SW480 (cell line): ENCODE measurements at regions not wholly inside any gene's neighbourhood (a gene's known extent, or its start where the extent isn't known, plus 50 kb on each side); places are given as distances from the start of the nearest gene placed in this dataset.
A peak's percentile ranks its signal among the peaks of the same experiment; 100 is the strongest.
"Not testable (repeated sequence)": the region's sequence is repeated elsewhere in the genome, so short reads cannot be mapped to it uniquely, and the experiment has no call there.

Experiments used
- DNase-seq: peaks from one replicate; pipeline ENCODE4 v3.0.0-alpha.2; 2016; ENCODE audit warnings: low spot score

DNA sequence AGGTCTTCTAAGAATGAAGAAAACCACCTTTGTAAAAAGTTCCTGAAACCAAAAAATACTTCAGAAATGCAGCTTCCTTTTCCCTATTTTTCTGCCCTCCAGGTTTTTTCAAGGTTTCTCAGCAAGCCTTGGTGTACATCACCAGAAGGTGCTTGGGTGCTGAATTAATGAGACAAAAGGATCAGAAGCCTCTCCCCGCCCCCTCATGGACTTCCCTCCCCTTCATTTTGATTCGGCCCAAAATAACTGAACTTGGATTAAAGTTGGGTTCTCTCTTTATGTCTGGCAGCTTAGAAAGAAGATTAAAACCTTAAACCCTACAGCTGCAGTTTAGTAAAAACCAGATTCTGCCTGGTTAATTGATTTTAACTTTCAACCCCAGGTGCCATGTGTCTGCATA is 121.7 kb upstream of the ERCC4 start:
- DNase-seq = no peak

DNA sequence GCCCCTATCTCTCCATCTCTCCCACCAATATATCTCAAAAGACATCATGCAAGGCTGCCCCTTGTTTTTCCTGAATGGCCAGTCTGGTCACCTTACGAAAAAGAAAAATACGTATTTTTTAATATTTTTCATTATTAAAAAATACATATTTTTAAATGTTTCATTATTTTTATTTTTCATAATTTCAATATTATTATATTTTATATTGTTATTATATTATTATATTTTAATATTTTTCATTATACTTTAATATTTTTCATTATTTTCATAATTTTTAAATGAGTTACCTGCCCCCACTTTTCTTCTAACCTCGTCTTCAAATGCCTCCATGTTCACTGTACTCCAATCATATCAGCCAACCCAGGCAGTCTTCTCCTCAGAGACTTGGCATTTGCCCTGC is 116.0 kb upstream of the ERCC4 start:
- DNase-seq = no peak

DNA sequence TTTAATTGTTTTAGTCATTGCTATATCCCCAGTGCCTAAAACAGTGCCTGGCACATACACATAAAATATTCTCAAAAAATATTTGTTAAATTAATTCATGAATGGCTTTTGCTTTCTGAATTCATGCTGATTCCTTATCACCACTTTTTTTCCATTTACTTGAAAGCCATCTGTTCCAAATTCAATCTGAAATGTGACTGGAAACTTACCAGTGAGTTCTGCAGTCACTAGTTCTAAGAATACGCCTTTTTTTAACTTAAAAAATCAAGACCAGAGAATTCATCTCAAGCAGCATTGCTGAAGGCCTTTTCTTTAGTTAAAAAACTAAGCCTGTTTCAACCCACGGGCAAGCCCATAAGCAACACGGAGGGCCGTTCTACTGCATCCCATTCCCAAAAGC is 114.0 kb upstream of the ERCC4 start:
- DNase-seq = no peak

DNA sequence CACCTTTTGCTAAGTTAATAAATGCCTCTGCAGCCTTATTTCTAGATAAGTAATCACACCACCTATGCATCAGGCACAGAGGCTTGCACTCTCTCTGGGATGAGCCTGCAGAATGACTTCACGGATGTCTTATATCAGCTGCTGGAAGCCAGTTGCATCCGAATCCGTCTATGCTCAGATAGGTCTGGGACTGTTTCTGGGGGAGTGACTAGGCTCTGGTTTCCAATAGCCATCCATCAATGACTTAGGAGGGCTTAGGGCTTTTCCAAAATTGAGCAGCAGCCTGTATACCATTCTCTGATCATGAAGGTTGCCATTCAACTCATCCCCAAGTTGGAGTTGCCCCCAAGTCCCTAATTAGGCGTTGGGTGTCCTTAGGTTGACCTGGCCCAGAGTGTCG is 113.3 kb upstream of the ERCC4 start:
- no peak for DNase-seq

DNA sequence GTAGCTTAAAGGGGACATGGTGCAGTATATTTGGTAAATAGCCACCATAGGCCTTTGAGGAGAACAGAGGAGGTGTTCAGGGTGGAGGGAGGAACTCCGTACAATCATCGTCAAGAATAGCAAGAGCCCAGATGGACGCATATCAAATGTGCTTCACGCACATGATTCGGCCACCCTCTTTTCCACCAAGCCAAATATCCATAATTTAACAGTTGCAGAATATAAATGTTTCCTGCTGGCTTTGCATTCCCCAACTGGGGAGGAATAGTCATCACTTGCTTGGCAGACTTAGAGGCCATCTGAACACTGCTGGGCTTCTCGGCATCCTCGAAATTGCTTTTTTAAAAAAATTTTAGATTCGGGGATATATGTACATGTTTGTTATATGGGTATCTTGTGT is 111.9 kb upstream of the ERCC4 start:
- no peak for DNase-seq

DNA sequence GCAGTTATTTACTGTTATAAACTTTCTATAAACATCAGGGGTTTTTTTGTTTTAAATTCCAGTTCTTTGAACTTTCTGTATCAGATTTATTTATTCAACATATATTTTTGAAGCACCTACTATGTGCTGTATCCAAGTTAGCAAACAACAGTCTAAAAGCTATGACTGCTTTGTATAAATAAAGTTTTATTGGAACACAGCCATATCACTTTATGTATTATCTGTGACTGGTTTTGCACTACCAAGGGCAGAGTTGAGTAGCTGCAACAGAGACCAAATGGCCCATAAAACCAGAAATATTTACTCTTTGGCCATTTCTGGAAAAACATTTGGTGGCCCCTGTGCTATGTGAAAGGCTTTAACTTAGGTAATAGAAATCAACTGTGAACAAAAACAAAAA is 110.2 kb upstream of the ERCC4 start:
- DNase-seq = no peak

DNA sequence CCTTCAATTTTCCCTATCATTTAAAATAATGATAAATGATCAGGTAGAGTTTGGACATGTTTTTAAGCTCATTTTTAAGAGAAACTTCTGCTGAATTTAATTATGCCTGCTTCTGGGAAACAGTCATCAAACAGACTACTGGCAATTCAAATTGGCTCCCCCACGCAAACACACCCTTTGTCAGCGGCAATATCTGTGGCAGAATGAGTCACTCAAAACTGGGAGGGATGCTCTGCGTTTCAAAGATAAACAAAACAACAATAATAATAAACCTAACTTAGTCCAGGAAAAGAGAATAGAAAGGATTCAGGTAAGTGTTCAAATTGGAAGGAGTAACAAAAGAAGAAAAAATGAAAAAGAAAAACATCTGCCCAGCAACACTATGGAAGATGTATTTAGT is 108.1 kb upstream of the ERCC4 start:
- DNase-seq = peak; percentile 46

DNA sequence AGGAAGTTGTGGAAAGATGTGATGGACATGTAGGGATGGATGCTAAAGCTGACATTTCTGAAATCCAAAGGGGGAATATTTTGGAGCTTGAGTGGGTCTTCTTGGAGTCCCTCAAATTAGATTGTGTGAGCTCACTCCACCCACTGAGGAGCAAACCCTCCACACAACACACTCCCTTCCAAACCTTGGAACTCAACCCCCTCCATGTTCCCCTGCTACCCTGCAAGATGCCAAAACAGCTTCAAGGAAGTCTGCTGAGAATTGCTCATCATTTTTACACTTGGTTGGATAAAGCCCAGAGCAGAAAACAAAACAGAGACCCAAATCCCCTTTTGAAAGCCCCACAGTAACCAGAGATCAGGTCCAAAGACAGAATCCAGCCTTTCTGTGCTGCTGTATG is 103.3 kb upstream of the ERCC4 start:
- DNase-seq = no peak

DNA sequence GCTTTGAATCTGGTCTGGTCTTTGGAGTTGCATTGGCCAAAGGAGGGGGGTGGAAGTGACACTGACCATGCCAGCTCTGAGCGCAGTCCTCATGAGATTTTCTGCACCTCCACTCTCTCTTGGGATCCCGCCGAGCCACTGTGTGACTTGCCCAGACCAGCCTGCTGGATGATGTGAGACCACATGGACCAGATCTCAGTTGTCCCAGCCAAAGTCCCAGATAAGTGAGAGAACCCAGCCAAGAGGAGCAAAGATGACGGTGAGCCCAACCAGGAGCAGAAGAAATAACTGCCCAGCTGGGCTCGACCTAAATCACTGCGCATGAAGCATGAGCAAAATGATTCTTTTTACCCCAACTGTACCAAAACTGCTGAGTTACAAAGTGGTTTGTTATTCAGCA is 96.5 kb upstream of the ERCC4 start:
- DNase-seq = no peak

DNA sequence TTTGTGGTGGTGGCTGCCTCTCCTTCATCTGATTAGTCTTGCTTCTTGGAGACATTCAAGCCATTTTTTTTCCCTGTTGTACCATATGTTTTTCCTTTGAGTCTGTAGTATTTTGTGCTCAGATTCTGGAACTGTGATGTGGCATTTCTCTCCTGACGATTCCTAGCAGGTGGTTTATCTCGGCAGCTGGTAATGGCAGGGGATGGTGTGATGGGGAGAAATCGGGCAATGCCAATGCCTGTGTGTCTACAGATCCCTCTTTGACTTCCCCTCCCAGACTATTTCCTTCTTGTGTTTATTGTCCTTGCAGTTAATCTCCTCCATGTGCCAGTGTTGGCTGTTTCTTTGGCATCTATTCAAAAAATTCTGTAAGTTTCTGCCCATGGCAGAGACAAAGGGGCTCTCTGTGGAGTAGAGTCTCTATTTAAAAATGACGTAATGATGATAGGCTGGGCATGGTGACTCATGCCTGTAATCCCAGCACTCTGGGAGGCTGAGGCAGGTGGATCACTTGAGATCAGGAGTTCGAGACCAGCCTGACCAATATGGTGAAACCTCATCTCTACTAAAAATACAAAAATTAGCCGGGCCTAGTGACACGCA is 90.2 kb upstream of the ERCC4 start:
- no peak for DNase-seq

DNA sequence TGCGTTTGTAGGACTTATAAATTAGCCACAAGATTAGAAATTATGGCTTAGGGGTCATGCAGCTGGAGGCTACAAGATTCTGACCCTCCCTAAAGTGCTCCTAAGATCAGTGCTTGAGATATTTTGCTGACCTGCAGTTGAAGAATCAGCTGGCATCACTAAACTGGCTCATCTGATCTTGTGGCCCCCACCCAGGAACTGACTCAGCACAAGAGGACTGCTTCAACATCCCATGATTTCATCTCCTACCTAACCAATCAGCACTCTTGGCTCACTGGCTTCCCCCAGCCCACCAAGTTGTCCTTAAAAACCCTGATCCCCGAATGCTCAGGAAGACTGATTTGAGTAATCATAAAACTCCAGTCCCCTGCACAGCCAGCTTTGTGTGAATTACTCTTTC is 86.4 kb upstream of the ERCC4 start:
- no peak for DNase-seq

DNA sequence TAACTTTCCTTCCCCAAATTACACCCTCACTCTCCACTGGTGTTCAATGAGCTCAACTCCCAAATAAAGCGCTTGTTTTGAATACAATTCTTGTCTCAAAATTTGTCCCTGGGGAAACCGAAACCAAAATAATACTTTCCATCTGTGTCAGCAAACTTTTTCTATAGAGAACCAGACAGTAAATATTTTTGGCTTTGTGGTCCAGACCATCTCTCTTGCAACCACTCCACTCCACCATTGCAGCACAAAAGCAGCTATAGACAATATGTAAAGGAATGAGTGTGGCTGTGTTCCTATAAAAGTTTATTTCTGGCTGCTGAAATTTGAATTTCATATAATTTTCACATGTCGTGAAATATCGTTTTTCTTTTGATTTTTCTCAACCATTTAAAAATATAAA is 84.6 kb upstream of the ERCC4 start:
- DNase-seq = no peak

DNA sequence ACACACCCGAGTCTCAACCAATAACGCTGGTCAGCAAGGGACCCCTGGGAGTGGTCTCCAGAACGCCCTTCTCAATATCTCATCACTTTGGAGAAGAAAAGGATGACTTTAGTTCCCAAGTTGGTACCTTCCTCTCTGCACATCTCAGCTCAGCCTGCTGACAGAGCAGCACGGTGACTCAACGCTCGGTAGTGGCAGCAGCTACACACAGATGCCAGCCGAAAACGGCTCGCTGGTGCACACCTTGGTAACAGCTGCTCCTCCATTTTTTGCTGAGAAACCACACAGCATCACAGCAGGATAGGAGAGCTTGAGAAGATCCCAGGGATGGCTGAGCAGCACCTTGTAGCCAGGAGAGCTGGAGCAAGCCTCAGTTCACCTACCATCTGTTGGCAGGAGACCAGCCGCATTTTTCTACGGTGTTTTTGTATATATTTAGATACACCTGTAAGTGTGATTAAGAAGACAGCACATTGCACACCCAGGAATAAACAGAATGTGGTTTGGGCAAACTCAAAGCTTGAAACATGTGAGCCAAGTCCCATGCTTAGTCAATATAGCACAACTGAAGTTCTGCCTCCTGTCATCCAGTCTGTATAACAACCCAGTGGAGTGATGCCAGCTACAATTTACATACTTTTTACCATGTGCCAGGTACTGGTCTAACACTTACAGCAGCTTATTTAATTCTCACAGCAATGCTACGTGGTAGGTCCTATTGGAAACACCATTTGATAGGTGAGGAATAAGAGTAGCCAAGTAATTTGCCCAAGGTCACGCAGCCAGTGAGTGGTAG is 83.8 kb upstream of the ERCC4 start:
- DNase-seq = no peak

DNA sequence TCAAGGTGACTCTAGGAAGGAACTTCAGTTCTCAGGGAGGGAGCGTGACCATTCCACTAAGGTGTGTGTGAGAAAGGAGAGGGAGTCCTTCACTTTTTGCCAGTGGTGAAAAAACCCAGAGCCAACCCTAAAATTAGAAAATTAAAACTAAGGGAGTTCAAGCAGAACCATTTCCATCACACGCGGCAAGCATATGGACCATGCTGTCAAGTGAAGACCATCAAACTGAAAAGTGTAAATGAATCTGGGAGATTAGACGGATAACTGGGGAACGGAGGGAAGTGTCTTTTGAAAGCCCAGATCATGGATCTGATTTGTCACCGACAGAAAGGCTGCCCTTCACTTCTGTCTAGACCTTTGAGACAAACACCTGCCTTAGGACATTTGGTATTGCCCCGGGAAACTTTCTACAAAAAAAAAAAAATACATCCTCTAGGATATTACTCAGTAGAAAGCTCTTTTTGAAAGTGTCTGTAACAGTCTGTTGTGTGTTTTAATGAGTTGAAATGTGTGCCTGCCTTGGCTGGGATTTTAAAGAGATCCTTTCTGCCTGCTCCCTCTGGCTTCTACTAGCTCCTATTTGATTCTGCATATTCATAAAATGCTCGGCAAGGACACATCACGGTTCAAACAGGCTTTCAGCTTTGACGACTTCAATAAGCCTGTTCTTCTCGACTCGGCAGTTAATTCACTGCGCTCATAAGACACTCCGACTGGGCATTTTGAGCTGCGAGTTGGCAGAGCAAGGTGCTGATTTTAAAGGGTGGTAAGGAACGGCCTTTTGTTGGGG is 81.4 kb upstream of the ERCC4 start:
- no peak for DNase-seq

DNA sequence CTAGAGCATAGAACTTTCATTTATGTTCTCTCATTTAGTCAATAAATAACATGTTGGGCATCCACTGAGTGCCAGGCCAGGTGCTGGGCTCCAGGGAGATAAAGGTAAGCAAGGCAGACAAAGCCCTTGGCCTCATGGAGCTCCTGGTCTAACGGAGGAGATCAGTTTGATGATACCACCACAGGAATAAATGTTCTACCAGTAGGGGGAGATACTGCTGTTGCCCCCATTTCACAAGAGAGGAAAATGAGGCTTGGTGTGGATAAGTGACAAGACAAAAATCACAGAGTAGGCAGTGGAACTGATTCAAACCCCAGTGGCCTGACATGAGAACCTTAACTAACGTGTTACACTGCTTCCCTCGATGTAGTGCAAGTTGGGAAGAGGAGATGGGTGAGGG is 80.4 kb upstream of the ERCC4 start:
- no peak for DNase-seq

DNA sequence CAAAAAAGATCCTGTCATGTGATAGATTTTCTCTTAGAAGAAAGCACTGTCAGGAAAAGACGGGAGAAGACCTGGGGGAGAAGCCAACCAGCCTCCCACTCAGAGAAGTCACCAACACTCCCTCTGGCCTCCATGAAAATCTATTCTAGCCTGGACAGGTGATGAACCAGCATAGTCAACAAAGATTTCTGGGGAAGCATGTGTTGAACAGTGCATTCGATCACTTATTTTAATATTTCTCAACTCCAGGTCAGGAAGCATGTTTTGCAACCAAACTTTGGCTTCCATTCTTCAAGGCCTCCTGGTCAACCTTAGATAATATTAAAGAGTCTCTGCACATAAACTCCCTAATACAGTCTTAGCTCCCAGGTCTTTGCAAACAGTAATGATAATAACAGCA is 74.7 kb upstream of the ERCC4 start:
- no peak for DNase-seq

DNA sequence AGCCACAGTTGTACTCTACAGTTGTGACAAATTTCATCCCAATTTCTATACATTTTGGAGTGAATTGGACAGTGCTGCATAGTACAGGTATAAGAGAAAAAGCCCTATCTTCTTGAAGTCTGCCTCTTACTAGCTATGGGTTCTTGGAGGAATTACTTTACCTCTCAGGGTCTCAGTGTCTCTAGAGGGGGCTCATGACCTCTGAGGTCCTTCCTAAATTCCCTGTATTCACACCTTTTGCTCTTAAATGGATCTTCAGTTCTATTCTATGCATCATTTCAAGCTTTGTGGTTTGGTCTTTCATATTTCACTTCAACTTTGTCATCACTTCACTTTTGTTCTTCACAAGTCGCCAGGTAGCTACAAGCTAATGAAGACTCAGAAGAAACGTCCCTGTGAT is 71.2 kb upstream of the ERCC4 start:
- DNase-seq = no peak

DNA sequence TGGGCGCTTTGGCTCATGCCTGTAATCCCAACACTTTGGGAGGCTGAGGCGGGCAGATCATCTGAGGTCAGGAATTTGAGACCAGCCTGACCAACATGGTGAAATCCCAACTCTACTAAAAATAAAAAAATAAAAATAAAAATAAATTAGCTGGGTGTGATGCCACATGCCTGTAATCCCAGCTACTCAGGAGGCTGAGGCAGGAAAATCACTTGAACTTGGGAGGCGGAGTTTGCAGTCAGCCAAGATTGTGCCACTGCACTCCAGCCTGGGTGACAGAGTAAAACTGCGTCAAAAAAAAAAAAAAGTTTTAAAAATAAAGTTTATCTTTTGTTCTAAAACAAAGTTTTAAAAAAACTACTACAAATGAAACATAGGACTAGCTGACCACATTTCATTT is 69.8 kb upstream of the ERCC4 start:
- DNase-seq = not testable (repeated sequence)

DNA sequence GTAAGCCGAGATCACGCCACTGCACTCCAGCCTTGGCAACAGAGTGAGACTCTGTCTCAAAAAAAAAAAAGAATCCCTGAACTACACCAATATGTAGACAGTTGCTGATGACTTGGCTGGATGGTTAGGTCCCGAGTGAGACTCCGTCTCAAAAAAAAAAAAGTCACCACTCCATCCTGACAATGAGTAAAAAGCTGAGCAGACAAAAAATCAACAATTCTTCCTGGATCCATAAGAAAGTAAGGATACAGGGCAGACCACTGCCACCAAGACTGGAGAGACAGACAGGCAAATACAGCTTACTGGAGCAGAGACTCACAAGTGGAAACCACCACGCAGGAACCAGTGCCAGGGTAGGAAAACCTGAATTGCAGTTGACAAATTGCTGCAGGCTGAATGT is 67.1 kb upstream of the ERCC4 start:
- DNase-seq = no peak

DNA sequence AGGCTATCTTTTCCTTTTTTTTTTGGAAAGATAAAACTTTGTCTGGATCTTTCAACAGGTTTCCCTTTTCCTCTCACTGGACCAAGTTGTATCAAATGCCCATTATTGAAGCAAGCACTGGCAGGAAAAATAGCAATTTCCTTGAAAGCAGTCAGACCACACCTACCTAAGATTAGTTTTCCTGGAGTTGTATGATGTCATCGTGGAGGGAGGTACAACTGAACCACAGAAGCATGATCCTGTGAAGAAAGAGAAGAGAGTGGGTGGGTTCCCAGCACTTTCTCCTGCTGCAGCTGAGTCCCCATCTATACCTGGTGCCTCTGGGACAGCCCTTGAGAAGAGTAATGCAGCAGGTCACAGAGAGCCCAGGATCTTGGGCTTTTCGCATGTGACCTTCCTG is 63.6 kb upstream of the ERCC4 start:
- no peak for DNase-seq

DNA sequence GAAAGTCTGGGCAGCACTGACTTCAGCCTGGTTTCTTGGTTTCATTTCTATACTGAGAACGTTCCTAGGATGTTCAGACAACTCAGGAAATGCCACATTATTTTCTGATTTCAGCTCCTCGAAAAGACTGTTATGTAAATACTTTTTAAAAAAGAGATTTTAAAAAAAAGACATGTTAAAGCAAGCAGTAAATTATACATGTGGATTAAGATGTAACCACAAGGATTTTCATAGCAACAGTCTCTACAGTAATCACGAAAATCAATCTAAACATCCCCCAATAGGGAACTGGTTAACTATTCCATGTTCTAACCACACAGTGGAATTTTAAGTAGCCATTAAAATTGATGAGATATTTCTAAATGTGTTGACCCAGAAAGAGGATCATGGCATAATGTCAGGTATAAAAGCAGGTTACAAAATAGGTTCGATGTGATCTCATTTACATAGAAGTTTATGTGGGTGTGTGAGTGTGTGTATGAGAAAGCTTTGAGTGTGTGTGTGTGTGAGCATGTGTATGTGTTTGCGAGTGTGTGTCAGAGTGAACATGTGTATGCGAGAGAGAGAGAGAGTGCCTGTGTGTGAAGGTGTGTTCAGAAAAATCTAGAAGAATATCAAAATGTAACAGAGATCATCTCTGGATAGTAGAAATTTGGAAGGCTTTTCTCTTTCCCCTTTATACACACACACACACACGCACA is 63.0 kb upstream of the ERCC4 start:
- no peak for DNase-seq

DNA sequence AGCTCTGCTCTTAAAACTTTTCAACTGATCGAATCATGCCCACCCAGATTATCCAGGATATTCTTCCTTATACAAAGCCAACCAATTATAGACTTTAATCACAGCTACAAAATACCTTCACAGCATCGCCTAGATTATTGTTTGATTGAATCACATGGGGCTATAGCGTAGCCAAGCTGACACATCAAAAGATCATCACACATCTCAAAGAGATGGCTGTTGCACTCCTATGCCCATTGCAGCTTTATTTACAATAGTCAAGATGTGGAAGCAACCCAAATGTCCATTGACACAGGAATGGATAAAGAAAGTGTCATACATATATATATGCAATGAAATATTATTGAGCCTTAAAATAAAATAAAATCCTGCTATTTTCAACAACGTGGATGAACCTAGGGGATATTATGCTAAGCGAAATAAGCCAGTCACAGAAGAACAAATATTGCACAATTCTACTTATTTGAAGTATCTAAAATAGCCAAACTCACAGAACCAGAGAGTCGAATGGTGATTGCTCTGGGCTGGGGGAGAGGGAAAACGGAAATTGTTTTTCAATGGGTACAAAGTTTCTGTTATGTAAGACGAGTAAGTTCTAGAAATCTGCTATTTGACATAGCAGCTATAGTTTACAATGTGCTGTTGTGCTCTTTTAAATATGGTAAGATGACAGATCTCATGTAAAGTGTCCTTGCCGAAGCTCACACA is 60.9 kb upstream of the ERCC4 start:
- DNase-seq = no peak
